NCI-H1930 (cell line): ENCODE measurements at regions not wholly inside any gene's neighbourhood (a gene's known extent, or its start where the extent isn't known, plus 50 kb on each side); places are given as distances from the start of the nearest gene placed in this dataset.
"Not testable (repeated sequence)": the region's sequence is repeated elsewhere in the genome, so short reads cannot be mapped to it uniquely, and the experiment has no call there.

ENCODE experiments used
- DNase-seq, 2 experiments: peaks; one replicate each; lab custom pipeline; 2025; lab: John Stamatoyannopoulos, UW

GRCh38 chr22:15835729-15836128 lies 145.9 kb downstream of the POTEH start:
- not testable (repeated sequence) for DNase-seq

GRCh38 chr22:15849772-15850171 lies 159.9 kb downstream of the POTEH start:
- not testable (repeated sequence) for DNase-seq

- DNase-seq: not testable (repeated sequence)
Measured at GRCh38 chr22:15853716-15854373, 164.0 kb downstream of the POTEH start.

- DNase-seq: not testable (repeated sequence)
Measured at GRCh38 chr22:15854421-15854820, 164.6 kb downstream of the POTEH start.

GRCh38 chr22:15854978-15855377 lies 165.2 kb downstream of the POTEH start:
- DNase-seq: not testable (repeated sequence)

- not testable (repeated sequence) for DNase-seq
Measured at GRCh38 chr22:15880926-15881325, 191.1 kb downstream of the POTEH start.

- not testable (repeated sequence) for DNase-seq
Measured at GRCh38 chr22:15904326-15904725, 214.5 kb downstream of the POTEH start.

GRCh38 chr22:15911704-15912103 lies 221.9 kb downstream of the POTEH start:
- not testable (repeated sequence) for DNase-seq

- DNase-seq: not testable (repeated sequence)
Measured at GRCh38 chr22:15919120-15919519, 229.3 kb downstream of the POTEH start.

- not testable (repeated sequence) for DNase-seq
Measured at GRCh38 chr22:15920941-15921340, 231.1 kb downstream of the POTEH start.

GRCh38 chr22:15922132-15922531 lies 232.3 kb downstream of the POTEH start:
- DNase-seq: not testable (repeated sequence)

GRCh38 chr22:15922666-15923065 lies 232.8 kb downstream of the POTEH start:
- DNase-seq: not testable (repeated sequence)

- not testable (repeated sequence) for DNase-seq
Measured at GRCh38 chr22:15924820-15925219, 235.0 kb downstream of the POTEH start.

GRCh38 chr22:15927172-15927571 lies 237.3 kb downstream of the POTEH start:
- DNase-seq: not testable (repeated sequence)
